Keratinocyte (primary cell): ENCODE measurements at regions not wholly inside any gene's neighbourhood (a gene's known extent, or its start where the extent isn't known, plus 50 kb on each side); places are given as distances from the start of the nearest gene placed in this dataset.

Source experiments
- DNase-seq: peaks from one replicate; pipeline ENCODE4 v3.0.0-alpha.2; 2011; ENCODE audit warnings: low read depth, missing footprints, low spot score
- FAIRE-seq: peaks from 2 replicates; lab custom pipeline; 2011; peaks lifted over from hg19 to GRCh38; lab: Jason Lieb, UNC
- H2AFZ ChIP-seq: 2 replicates; pipeline ENCODE4 v1.6.0; 2012; ENCODE audit warnings: low read length, control low read depth, inconsistent platforms; ENCODE audit not compliant: control insufficient read depth
- H3K27ac ChIP-seq: 2 replicates; pipeline ENCODE4 v1.5.1; 2011; ENCODE audit warnings: low read length; ENCODE audit not compliant: control insufficient read depth, insufficient read depth
- H3K27me3 ChIP-seq: 3 replicates; pipeline ENCODE4 v1.6.0; 2011; ENCODE audit warnings: low read length; ENCODE audit not compliant: control insufficient read depth, insufficient read depth; ENCODE audit errors: extremely low read depth
- H3K36me3 ChIP-seq, 2 experiments: 2 replicates in 1 of 2; 3 replicates in 1 of 2; pipeline ENCODE4 v1.5.1; 2011; ENCODE audit warnings: low read length in 2 of 2, mild to moderate bottlenecking in 1 of 2; ENCODE audit not compliant: control insufficient read depth in 2 of 2, insufficient read depth in 2 of 2; ENCODE audit errors: extremely low read depth in 1 of 2
- H3K4me1 ChIP-seq: 3 replicates; pipeline ENCODE4 v1.5.1; 2011; ENCODE audit warnings: low read length; ENCODE audit not compliant: control insufficient read depth, insufficient read depth; ENCODE audit errors: extremely low read depth
- H3K4me2 ChIP-seq: 3 replicates; pipeline ENCODE4 v1.6.0; 2011; ENCODE audit warnings: low read depth, low read length; ENCODE audit not compliant: control insufficient read depth, insufficient read depth; ENCODE audit errors: extremely low read depth
- H3K4me3 ChIP-seq, 3 experiments: fragments of 200-600 bp in 1 of 3; sonication (generic) in 1 of 3; 2 replicates in 2 of 3; 3 replicates in 1 of 3; pipeline ENCODE4 v1.5.1; 2011 to 2016; ENCODE audit warnings: low read length in 3 of 3, mild to moderate bottlenecking in 3 of 3, control low read depth in 2 of 3, inconsistent platforms in 1 of 3, low read depth in 1 of 3, mixed read lengths in 1 of 3, mixed run types in 1 of 3, moderate library complexity in 1 of 3; ENCODE audit not compliant: control insufficient read depth in 2 of 3, insufficient read depth in 2 of 3; ENCODE audit errors: extremely low read depth in 1 of 3
- H3K79me2 ChIP-seq: 2 replicates; pipeline ENCODE4 v1.6.0; 2012; ENCODE audit warnings: low read length; ENCODE audit not compliant: control insufficient read depth, insufficient read depth
- H3K9ac ChIP-seq: 3 replicates; pipeline ENCODE4 v1.6.0; 2011; ENCODE audit warnings: low read length; ENCODE audit not compliant: control insufficient read depth, insufficient read depth; ENCODE audit errors: extremely low read depth
- H3K9me1 ChIP-seq: 3 replicates; pipeline ENCODE4 v1.6.0; 2011; ENCODE audit warnings: low read length; ENCODE audit not compliant: control insufficient read depth, insufficient read depth; ENCODE audit errors: extremely low read depth
- H3K9me3 ChIP-seq: 2 replicates; pipeline ENCODE4 v1.5.1; 2012; ENCODE audit warnings: low read depth, low read length; ENCODE audit not compliant: control insufficient read depth
- H4K20me1 ChIP-seq: 3 replicates; pipeline ENCODE4 v1.6.0; 2011; ENCODE audit warnings: low read length; ENCODE audit not compliant: control insufficient read depth, insufficient read depth; ENCODE audit errors: extremely low read depth
- CTCF ChIP-seq, 3 experiments: IDR thresholded peaks in 1 of 3; conservative IDR thresholded peaks in 1 of 3; optimal IDR thresholded peaks in 1 of 3; 2 replicates in 2 of 3; 3 replicates in 1 of 3; pipeline versions ENCODE3 to v1.5.1; 2011; ENCODE audit warnings: low read length in 3 of 3, mild to moderate bottlenecking in 3 of 3, moderate library complexity in 2 of 3, control low read depth in 1 of 3, inconsistent platforms in 1 of 3; ENCODE audit not compliant: insufficient read depth in 2 of 3; ENCODE audit errors: extremely low read depth in 1 of 3
- dilution Hi-C: fragments of 300-500 bp; cut with MboI; formaldehyde crosslinking; loops from one replicate; pipeline ENCODE4 v1.7.0; 2020; ENCODE audit warnings: low sequenced_read_pairs; ENCODE audit not compliant: extremely low pct_ligation_motif_present
- small RNA-seq, 3 experiments: library from RNA; depleted of rRNA; stranded (forward); fragments of <200 nt; gene quantifications; one replicate each; pipeline ENCODE3, GENCODE V24; 2012; ENCODE audit warnings: low read depth in 3 of 3, low replicate concordance in 1 of 3; ENCODE audit not compliant: insufficient read length in 3 of 3

DNA sequence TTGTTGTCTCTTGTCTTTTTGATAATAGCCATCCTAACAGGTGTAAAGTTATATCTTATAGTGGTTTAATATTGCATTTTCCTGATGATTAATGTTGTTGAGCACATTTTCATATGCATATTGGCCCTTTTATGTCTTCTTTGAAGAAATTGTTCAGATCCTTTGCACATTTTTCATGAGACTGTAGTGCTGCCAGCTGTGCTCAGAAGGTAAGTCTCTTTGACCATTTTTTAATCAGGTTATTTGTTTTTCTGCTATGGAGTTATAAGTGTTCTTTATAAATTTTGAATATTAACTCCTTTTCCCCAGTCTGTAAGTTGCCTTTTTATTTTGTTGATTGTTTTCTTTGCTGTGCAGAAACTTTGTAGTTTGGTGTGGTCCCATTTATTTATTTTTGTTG lies 55.8 kb upstream of the ZNF184 start:
- no peak for TF ChIP-seq CTCF (optimal IDR thresholded peaks at IDR 0.05 in 1 of 3, IDR thresholded peaks at IDR 0.05 in 1 of 3, conservative IDR thresholded peaks at IDR 0.05 in 1 of 3; ENCODE audit: extremely low read depth in 1 of 3, insufficient read depth in 2 of 3, low read length in 3 of 3)
- Histone ChIP-seq H3K27me3 (peaks cover 2% of the 10 kb centered on the region), H3K27ac (no peak overlapping the region), H3K4me1 (peaks cover 16% of the 10 kb centered on the region), H3K9me3 (no peaks in the 10 kb centered on the region), H2AFZ (no peak overlapping the region), H3K36me3 (no peaks in the 10 kb centered on the region), H3K9me1 (no peaks in the 10 kb centered on the region), H3K4me2 (no peak overlapping the region), H3K4me3 (no peak overlapping the region), H3K9ac (no peak overlapping the region), H4K20me1 (no peaks in the 10 kb centered on the region), H3K79me2 (no peaks in the 10 kb centered on the region)
- DNase-seq: no peak
- no peak for FAIRE-seq
- dilution Hi-C loops: no loop called here

Small RNA genes lying in the stretch of these regions (small RNA-seq; reads per million reads assigned to genes)
- 0 reads per million in 3 experiments for gene AL031229.1
- 0 to 0.25 (median 0) reads per million in 3 experiments for gene HIST1H4PS1
- 0 reads per million in 3 experiments for gene RNU6-471P
